ENCODE measurements at regions not wholly inside any gene's neighbourhood (a gene's known extent, or its start where the extent isn't known, plus 50 kb on each side); places are given as distances from the start of the nearest gene placed in this dataset.

DNA sequence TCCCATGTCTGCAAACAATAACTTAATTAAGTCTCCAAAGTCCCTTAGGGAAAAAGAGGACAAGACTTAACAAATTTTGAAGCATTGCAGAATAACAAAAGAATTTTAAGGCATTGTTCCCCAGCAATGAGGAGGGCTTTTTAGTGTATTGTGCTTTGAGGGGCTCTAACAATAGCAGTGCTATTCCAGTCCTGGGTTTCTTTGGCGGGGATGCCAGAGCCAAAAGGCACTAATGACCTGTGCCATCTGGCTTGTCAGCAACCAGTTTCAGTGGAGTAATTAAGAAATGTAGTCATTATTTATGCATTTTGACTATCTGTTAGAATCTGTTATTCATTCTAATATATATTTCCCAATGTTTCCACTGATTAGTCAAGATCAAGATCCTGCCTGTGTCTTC is 575.4 kb downstream of the SPRY1 start:
- H3K27me3 ChIP-seq (ENCODE audit: low read depth): no peaks in the 10 kb centered on the region
- intact Hi-C loops (cut with micrococcal nuclease): no loop called here
- TF ChIP-seq CTCF (IDR thresholded peaks at IDR 0.05; ENCODE audit: borderline replicate concordance): no peak

GRCh38 chr4:123974386-123975149 is 578.0 kb downstream of the SPRY1 start:
- Histone ChIP-seq H3K27ac (replicated peaks) (no peak overlapping the region), H3K36me3 (no peaks in the 10 kb centered on the region), H3K27me3 (ENCODE audit: low read depth) (no peaks in the 10 kb centered on the region), H3K9me3 (replicated peaks) (peaks cover 21% of the 10 kb centered on the region), H3K4me1 (peaks cover 17% of the 10 kb centered on the region), H3K4me3 (no peak overlapping the region)
- DNase-seq: no peak
- intact Hi-C loops (cut with micrococcal nuclease): no loop called here
- no peak for TF ChIP-seq CTCF (IDR thresholded peaks at IDR 0.05; ENCODE audit: borderline replicate concordance)

More for the DNA sequence above, 575.4 kb downstream of the SPRY1 start:
- H3K4me1 ChIP-seq: peaks cover 15% of the 10 kb centered on the region
- DNase-seq: no peak
- peaks cover 3% of the 10 kb centered on the region for H3K9me3 ChIP-seq (replicated peaks)
- H3K4me3 ChIP-seq: no peak overlapping the region
- H3K36me3 ChIP-seq: no peaks in the 10 kb centered on the region
- H3K27ac ChIP-seq (replicated peaks): no peak overlapping the region

DNA sequence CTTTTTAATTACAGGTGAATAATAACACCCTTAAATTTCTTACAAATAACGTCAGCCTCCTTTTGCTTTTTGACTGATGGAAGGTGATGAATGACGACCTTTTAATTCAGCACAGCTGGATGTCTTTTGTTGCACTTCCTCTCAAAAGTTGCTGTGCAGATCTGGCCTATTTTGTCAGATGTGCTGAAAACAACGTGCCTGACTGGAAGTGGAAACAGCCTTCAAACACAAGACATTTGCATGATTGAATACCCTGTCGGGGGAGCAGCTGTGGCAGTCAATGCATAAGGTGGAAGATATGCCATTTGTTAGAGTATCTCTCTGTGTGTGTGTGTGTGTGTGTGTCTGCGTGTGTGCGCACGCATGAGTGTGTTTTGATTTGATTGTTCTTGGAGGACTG is 579.7 kb downstream of the SPRY1 start:
- Histone ChIP-seq H3K27me3 (ENCODE audit: low read depth) (no peaks in the 10 kb centered on the region), H3K36me3 (no peaks in the 10 kb centered on the region), H3K9me3 (replicated peaks) (peaks cover 22% of the 10 kb centered on the region), H3K4me3 (no peak overlapping the region), H3K4me1 (peaks cover 17% of the 10 kb centered on the region), H3K27ac (replicated peaks) (peak overlapping the region; percentile 59)
- TF ChIP-seq CTCF (IDR thresholded peaks at IDR 0.05; ENCODE audit: borderline replicate concordance): no peak
- intact Hi-C loops (cut with micrococcal nuclease): no loop called here
- no peak for DNase-seq

GRCh38 chr4:123976819-123977218 is 580.2 kb downstream of the SPRY1 start:
- peaks cover 19% of the 10 kb centered on the region for H3K4me1 ChIP-seq
- no peaks in the 10 kb centered on the region for H3K27me3 ChIP-seq (ENCODE audit: low read depth)
- H3K9me3 ChIP-seq (replicated peaks): peaks cover 22% of the 10 kb centered on the region
- TF ChIP-seq CTCF (IDR thresholded peaks at IDR 0.05; ENCODE audit: borderline replicate concordance): no peak
- intact Hi-C loops (cut with micrococcal nuclease): no loop called here
- no peak overlapping the region for H3K4me3 ChIP-seq
- no peaks in the 10 kb centered on the region for H3K36me3 ChIP-seq
- H3K27ac ChIP-seq (replicated peaks): peak overlapping the region; percentile 59
- no peak for DNase-seq

- no peak for TF ChIP-seq CTCF (IDR thresholded peaks at IDR 0.05; ENCODE audit: borderline replicate concordance)
- Histone ChIP-seq H3K36me3 (peaks cover 4% of the 10 kb centered on the region), H3K27me3 (ENCODE audit: low read depth) (no peaks in the 10 kb centered on the region), H3K4me3 (no peak overlapping the region), H3K4me1 (peaks cover 19% of the 10 kb centered on the region), H3K9me3 (replicated peaks) (peaks cover 31% of the 10 kb centered on the region), H3K27ac (replicated peaks) (peak overlapping the region; percentile 59)
- intact Hi-C loops (cut with micrococcal nuclease): no loop called here
- no peak for DNase-seq
These were observed 581.1 kb downstream of the SPRY1 start for GRCh38 chr4:123977641-123978081.

Data from left ventricle myocardium inferior (tissue), 1 donor.